C4-2B (cell line): ENCODE measurements at regions not wholly inside any gene's neighbourhood (a gene's known extent, or its start where the extent isn't known, plus 50 kb on each side); places are given as distances from the start of the nearest gene placed in this dataset.

Experiments
- ZFX ChIP-seq: fragments of 450-650 bp; IDR thresholded peaks from 2 replicates; pipeline ENCODE4 v1.6.1; 2017
- TF ChIP-seq, protein P1 (sequence below): fragments of 450-650 bp; conservative IDR thresholded peaks from 2 replicates; pipeline ENCODE4 v1.5.1; 2017; ENCODE audit warnings: mild to moderate bottlenecking

GRCh38 chrX:45743906-45744625, 543.4 kb upstream of the DIPK2B start:
- TF ChIP-seq, protein P1, sequence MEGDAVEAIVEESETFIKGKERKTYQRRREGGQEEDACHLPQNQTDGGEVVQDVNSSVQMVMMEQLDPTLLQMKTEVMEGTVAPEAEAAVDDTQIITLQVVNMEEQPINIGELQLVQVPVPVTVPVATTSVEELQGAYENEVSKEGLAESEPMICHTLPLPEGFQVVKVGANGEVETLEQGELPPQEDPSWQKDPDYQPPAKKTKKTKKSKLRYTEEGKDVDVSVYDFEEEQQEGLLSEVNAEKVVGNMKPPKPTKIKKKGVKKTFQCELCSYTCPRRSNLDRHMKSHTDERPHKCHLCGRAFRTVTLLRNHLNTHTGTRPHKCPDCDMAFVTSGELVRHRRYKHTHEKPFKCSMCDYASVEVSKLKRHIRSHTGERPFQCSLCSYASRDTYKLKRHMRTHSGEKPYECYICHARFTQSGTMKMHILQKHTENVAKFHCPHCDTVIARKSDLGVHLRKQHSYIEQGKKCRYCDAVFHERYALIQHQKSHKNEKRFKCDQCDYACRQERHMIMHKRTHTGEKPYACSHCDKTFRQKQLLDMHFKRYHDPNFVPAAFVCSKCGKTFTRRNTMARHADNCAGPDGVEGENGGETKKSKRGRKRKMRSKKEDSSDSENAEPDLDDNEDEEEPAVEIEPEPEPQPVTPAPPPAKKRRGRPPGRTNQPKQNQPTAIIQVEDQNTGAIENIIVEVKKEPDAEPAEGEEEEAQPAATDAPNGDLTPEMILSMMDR: no peak
- no peak for TF ChIP-seq ZFX
